Stomach (tissue), 8 donors: ENCODE measurements at regions not wholly inside any gene's neighbourhood (a gene's known extent, or its start where the extent isn't known, plus 50 kb on each side); places are given as distances from the start of the nearest gene placed in this dataset.
"Not testable (repeated sequence)": the region's sequence is repeated elsewhere in the genome, so short reads cannot be mapped to it uniquely, and the experiment has no call there.

Experiments
- DNase-seq, 2 donors: peaks; one replicate each; pipeline versions ENCODE4 v3.0.0 to v3.0.0-alpha.2; 2013 to 2019
- H3K27ac ChIP-seq, 5 donors: fragments of 200-600 bp in 4 of 5; sonication (generic) in 4 of 5; one replicate each; pipeline ENCODE4 v1.5.1; 2013 to 2019; ENCODE audit warnings: mild to moderate bottlenecking in 1 of 5, moderate library complexity in 1 of 5
- H3K27me3 ChIP-seq, 3 donors: fragments of 200-600 bp; sonication (generic); one replicate each; pipeline ENCODE4 v1.5.1; 2017 to 2019; ENCODE audit warnings: mixed run types in 1 of 3
- H3K36me3 ChIP-seq, 4 donors: fragments of 200-600 bp; sonication (generic); 1 replicate in 3 of 4; 2 replicates in 1 of 4; pipeline ENCODE4 v1.5.1; 2016 to 2019
- H3K4me1 ChIP-seq, 4 donors: fragments of 200-600 bp; sonication (generic); one replicate each; pipeline ENCODE4 v1.5.1; 2016 to 2019
- H3K4me3 ChIP-seq, 4 donors: fragments of 200-600 bp; sonication (generic) in 3 of 4; one replicate each; pipeline ENCODE4 v1.5.1; 2016 to 2019; ENCODE audit warnings: mild to moderate bottlenecking in 1 of 4
- H3K9me3 ChIP-seq, 4 donors: fragments of 200-600 bp; sonication (generic); one replicate each; pipeline ENCODE4 v1.5.1; 2016 to 2019
- CTCF ChIP-seq, 7 experiments: fragments of 450-650 bp in 4 of 7; fragments of 200-600 bp in 3 of 7; sonication (generic) in 3 of 7; IDR thresholded peaks; one replicate each; pipeline ENCODE4 v1.5.1; 2016 to 2019; ENCODE audit warnings: antibody characterized with exemption in 7 of 7, control low read depth in 2 of 7, mild to moderate bottlenecking in 1 of 7
- EP300 ChIP-seq: sonication (generic); formaldehyde crosslinking; IDR thresholded peaks from one replicate; pipeline ENCODE4 v1.6.1; 2017; ENCODE audit warnings: antibody characterized with exemption
- POLR2A ChIP-seq, 4 donors: fragments of 450-650 bp; IDR thresholded peaks; one replicate each; pipeline ENCODE4 v1.6.1; 2016; ENCODE audit warnings: antibody characterized with exemption in 4 of 4, control low read depth in 2 of 4, mild to moderate bottlenecking in 1 of 4, moderate library complexity in 1 of 4
- POLR2AphosphoS5 ChIP-seq, 3 donors: sonication (generic); formaldehyde crosslinking; IDR thresholded peaks; one replicate each; pipeline ENCODE4 v1.6.1; 2016; ENCODE audit warnings: antibody characterized with exemption in 3 of 3
- WGBS, 5 donors: extraction: QIAGEN DNeasy Blood & Tissue Kit in 3 of 5; methylation state at CpG; one replicate each; pipeline versions ENCODE4 v1.1.5 to v1.1.7; 2013 to 2018; 5-methylcytosine and 5-hydroxymethylcytosine counted together
- intact Hi-C: fragments of 100-400 bp; cut with DNase I; formaldehyde crosslinking; loops from one replicate; pipeline ENCODE4 v1.15.1; 2023; ENCODE audit warnings: low total_unique reads
- donor health status: healthy with polysubstance abuse.
- donor health status: Bipolar disorder and iron deficiency.
- donor health status: healthy.

- DNase-seq, result no peak
- no peaks in the 10 kb centered on the region for H3K4me1 ChIP-seq
- 94 to 98% (median 95%) methylated on average over 15 to 38 of the region's 38 CpGs for WGBS, 5 donors
- no peaks in the 10 kb centered on the region for H3K27me3 ChIP-seq
- no peak overlapping the region for H3K4me3 ChIP-seq
- H3K9me3 ChIP-seq, result peaks cover 0 to 9% (median 2%) of the 10 kb centered on the region in 4 donors
- H3K27ac ChIP-seq, result no peak overlapping the region
- no peak for TF ChIP-seq POLR2AphosphoS5 (IDR thresholded peaks at IDR 0.05)
- TF ChIP-seq CTCF (IDR thresholded peaks at IDR 0.05), result no peak
- TF ChIP-seq EP300, result no peak
- no peak for TF ChIP-seq POLR2A (IDR thresholded peaks at IDR 0.05)
- H3K36me3 ChIP-seq, result no peaks in the 10 kb centered on the region
- intact Hi-C loops, result no loop called here
These were observed 137.8 kb upstream of the PALMD start for GRCh38 chr1:99507906-99508732.

- H3K27me3 ChIP-seq, DNase-seq, H3K4me3 ChIP-seq, H3K27ac ChIP-seq, H3K9me3 ChIP-seq, H3K4me1 ChIP-seq, H3K36me3 ChIP-seq, intact Hi-C loops: not testable (repeated sequence)
- WGBS, 5 donors, result 90 to 92% (median 90%) methylated on average over 20 to 24 of the region's 24 CpGs
These were observed 137.0 kb upstream of the PALMD start for GRCh38 chr1:99508733-99509445.

- WGBS, 5 donors, result 77 to 86% (median 80%) methylated on average over 7 to 8 of the region's 8 CpGs
- H3K36me3 ChIP-seq, H3K27me3 ChIP-seq, H3K27ac ChIP-seq, H3K9me3 ChIP-seq, H3K4me1 ChIP-seq, DNase-seq, H3K4me3 ChIP-seq, intact Hi-C loops: not testable (repeated sequence)
These were observed 130.9 kb upstream of the PALMD start for GRCh38 chr1:99514823-99515552.

- H3K9me3 ChIP-seq, result no peaks in the 10 kb centered on the region
- intact Hi-C loops, result no loop called here
- TF ChIP-seq POLR2AphosphoS5 (IDR thresholded peaks at IDR 0.05) (no peak), CTCF (IDR thresholded peaks at IDR 0.05) (no peak), POLR2A (IDR thresholded peaks at IDR 0.05) (no peak), EP300 (no peak)
These were observed 129.8 kb upstream of the PALMD start for GRCh38 chr1:99516141-99516540.

GRCh38 chr1:99520121-99520520 is 125.8 kb upstream of the PALMD start:
- Histone ChIP-seq H3K4me3 (no peak overlapping the region), H3K9me3 (no peaks in the 10 kb centered on the region), H3K4me1 (no peaks in the 10 kb centered on the region), H3K27ac (no peak overlapping the region), H3K36me3 (no peaks in the 10 kb centered on the region), H3K27me3 (no peaks in the 10 kb centered on the region)
- intact Hi-C loops, result no loop called here
- no peak for DNase-seq
- TF ChIP-seq POLR2A (IDR thresholded peaks at IDR 0.05) (no peak), CTCF (IDR thresholded peaks at IDR 0.05) (no peak), EP300 (no peak), POLR2AphosphoS5 (IDR thresholded peaks at IDR 0.05) (no peak)

More at GRCh38 chr1:99516141-99516540, 129.8 kb upstream of the PALMD start:
- DNase-seq, result no peak
- no peak overlapping the region for H3K27ac ChIP-seq
- H3K4me1 ChIP-seq, result no peaks in the 10 kb centered on the region
- no peaks in the 10 kb centered on the region for H3K27me3 ChIP-seq
- H3K36me3 ChIP-seq, result no peaks in the 10 kb centered on the region
- WGBS, 5 donors, result 78 to 87% (median 85%) methylated on average over 1 of the region's 1 CpG
- no peak overlapping the region for H3K4me3 ChIP-seq
